Suprapubic skin (tissue), 4 donors: ENCODE measurements at regions not wholly inside any gene's neighbourhood (a gene's known extent, or its start where the extent isn't known, plus 50 kb on each side); places are given as distances from the start of the nearest gene placed in this dataset.

Experiments used
- POLR2A ChIP-seq, 2 donors: fragments of 450-650 bp; IDR thresholded peaks; one replicate each; pipeline ENCODE4 v1.6.1; 2017; ENCODE audit warnings: antibody characterized with exemption in 2 of 2, mild to moderate bottlenecking in 2 of 2, moderate library complexity in 2 of 2
- POLR2AphosphoS5 ChIP-seq, 3 donors: sonication (generic); formaldehyde crosslinking; IDR thresholded peaks; one replicate each; pipeline ENCODE4 v1.6.1; 2017; ENCODE audit warnings: antibody characterized with exemption in 3 of 3
- TF ChIP-seq, protein P1 (sequence below), 2 donors: fragments of 200-600 bp in 1 of 2; fragments of 450-650 bp in 1 of 2; sonication (generic) in 1 of 2; IDR thresholded peaks; one replicate each; pipeline ENCODE4 v1.5.1; 2016 to 2019; ENCODE audit warnings: antibody characterized with exemption in 2 of 2, mild to moderate bottlenecking in 1 of 2, moderate library complexity in 1 of 2

GRCh38 chr12:98053202-98053601 lies 462.2 kb upstream of the TMPO start:
- TF ChIP-seq, protein P1, sequence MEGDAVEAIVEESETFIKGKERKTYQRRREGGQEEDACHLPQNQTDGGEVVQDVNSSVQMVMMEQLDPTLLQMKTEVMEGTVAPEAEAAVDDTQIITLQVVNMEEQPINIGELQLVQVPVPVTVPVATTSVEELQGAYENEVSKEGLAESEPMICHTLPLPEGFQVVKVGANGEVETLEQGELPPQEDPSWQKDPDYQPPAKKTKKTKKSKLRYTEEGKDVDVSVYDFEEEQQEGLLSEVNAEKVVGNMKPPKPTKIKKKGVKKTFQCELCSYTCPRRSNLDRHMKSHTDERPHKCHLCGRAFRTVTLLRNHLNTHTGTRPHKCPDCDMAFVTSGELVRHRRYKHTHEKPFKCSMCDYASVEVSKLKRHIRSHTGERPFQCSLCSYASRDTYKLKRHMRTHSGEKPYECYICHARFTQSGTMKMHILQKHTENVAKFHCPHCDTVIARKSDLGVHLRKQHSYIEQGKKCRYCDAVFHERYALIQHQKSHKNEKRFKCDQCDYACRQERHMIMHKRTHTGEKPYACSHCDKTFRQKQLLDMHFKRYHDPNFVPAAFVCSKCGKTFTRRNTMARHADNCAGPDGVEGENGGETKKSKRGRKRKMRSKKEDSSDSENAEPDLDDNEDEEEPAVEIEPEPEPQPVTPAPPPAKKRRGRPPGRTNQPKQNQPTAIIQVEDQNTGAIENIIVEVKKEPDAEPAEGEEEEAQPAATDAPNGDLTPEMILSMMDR (IDR thresholded peaks at IDR 0.05), result no peak
- TF ChIP-seq POLR2AphosphoS5 (IDR thresholded peaks at IDR 0.05), result no peak
- TF ChIP-seq POLR2A (IDR thresholded peaks at IDR 0.05), result no peak
